ENCODE measurements at regions not wholly inside any gene's neighbourhood (a gene's known extent, or its start where the extent isn't known, plus 50 kb on each side); places are given as distances from the start of the nearest gene placed in this dataset.

GRCh38 chr7:46003161-46003560, 82.1 kb upstream of the IGFBP3 start (continued):
- TF ChIP-seq CTCF (conservative IDR thresholded peaks at IDR 0.05; ENCODE audit: low read depth in 2 of 2) (no peak), JUNB (IDR thresholded peaks at IDR 0.05; ENCODE audit: unreplicated experiment) (no peak), CREB1 (CRISPR knock-in tag; IDR thresholded peaks at IDR 0.05; ENCODE audit: low read depth) (no peak), EZH2phosphoT487 (IDR thresholded peaks at IDR 0.05; ENCODE audit: unreplicated experiment) (no peak)
- TF ChIP-seq, protein P1, sequence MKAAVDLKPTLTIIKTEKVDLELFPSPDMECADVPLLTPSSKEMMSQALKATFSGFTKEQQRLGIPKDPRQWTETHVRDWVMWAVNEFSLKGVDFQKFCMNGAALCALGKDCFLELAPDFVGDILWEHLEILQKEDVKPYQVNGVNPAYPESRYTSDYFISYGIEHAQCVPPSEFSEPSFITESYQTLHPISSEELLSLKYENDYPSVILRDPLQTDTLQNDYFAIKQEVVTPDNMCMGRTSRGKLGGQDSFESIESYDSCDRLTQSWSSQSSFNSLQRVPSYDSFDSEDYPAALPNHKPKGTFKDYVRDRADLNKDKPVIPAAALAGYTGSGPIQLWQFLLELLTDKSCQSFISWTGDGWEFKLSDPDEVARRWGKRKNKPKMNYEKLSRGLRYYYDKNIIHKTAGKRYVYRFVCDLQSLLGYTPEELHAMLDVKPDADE (IDR thresholded peaks at IDR 0.05), result no peak

DNA sequence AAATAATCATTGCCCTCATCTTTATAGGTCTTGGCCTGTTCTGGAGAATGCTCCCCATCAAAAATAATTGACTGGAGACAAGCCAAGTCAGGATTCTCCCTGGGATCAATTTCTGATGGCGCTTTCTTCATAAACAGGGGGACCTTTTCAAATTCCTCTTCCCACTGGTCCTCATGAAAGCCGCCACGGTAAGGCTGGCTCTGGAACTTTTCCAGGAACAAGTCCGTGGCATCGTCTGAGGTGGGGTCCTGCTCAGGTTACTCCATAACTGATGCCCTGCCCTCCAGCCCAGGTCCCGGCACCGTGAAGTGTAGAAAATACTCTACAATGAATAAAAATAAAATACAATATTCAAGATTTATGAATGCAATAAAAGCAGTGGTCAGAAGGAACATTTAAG, 79.4 kb upstream of the IGFBP3 start:
- Histone ChIP-seq H3K9me2 (ENCODE audit: insufficient read depth) (peaks cover 11% of the 10 kb centered on the region), H3K4me1 (ENCODE audit: insufficient read depth) (no peaks in the 10 kb centered on the region), H3K27me3 (ENCODE audit: insufficient read depth) (no peaks in the 10 kb centered on the region), H2AFZ (no peak overlapping the region), H3K79me2 (replicated peaks; ENCODE audit: insufficient read depth) (no peaks in the 10 kb centered on the region), H3K4me2 (no peak overlapping the region), H3K4me3 (no peak overlapping the region), H3K27ac (ENCODE audit: low read depth) (no peak overlapping the region), H4K20me1 (replicated peaks; ENCODE audit: insufficient read depth) (no peaks in the 10 kb centered on the region), H3F3A (replicated peaks; ENCODE audit: low read depth) (no peaks in the 10 kb centered on the region), H3K36me3 (ENCODE audit: insufficient read depth) (no peaks in the 10 kb centered on the region)
- H3K9me3 Mint-ChIP-seq, result peaks cover 25% of the 10 kb centered on the region
- H3K4me1 Mint-ChIP-seq, result no peaks in the 10 kb centered on the region
- H3K4me3 Mint-ChIP-seq, result no peak overlapping the region
- H3K27ac Mint-ChIP-seq, result no peak overlapping the region
- no peak for TF ChIP-seq NANOG (IDR thresholded peaks at IDR 0.05; ENCODE audit: borderline replicate concordance)
- no peak for TF ChIP-seq JUNB (IDR thresholded peaks at IDR 0.05; ENCODE audit: unreplicated experiment)
- TF ChIP-seq CTCF (conservative IDR thresholded peaks at IDR 0.05; ENCODE audit: low read depth in 2 of 2), result no peak
- no peak for TF ChIP-seq ZNF462 (CRISPR knock-in tag; IDR thresholded peaks at IDR 0.05)
- TF ChIP-seq ZNF331 (CRISPR knock-in tag; IDR thresholded peaks at IDR 0.05; ENCODE audit: low read depth), result no peak
- TF ChIP-seq, protein P1 (IDR thresholded peaks at IDR 0.05), result no peak
- TF ChIP-seq POLR2AphosphoS5 (IDR thresholded peaks at IDR 0.05; ENCODE audit: low read depth), result no peak
- ATAC-seq (no peak), DNase-seq (ENCODE audit: low spot score) (no peak)
- H3K27me3 Mint-ChIP-seq (ENCODE audit: insufficient read depth, low read depth, poor library complexity), result peaks cover 12% of the 10 kb centered on the region
- peaks cover 10% of the 10 kb centered on the region for H3K36me3 Mint-ChIP-seq (ENCODE audit: low read depth)
